WI38 (cell line): ENCODE measurements at regions not wholly inside any gene's neighbourhood (a gene's known extent, or its start where the extent isn't known, plus 50 kb on each side); places are given as distances from the start of the nearest gene placed in this dataset.

ENCODE experiments used
- H3K4me3 ChIP-seq: 2 replicates; pipeline ENCODE4 v1.5.1; 2011; ENCODE audit warnings: low read depth, mild to moderate bottlenecking, control low read depth, low read length
- TF ChIP-seq, protein P1 (sequence below): IDR thresholded peaks from 2 replicates; pipeline ENCODE4 v1.5.1; 2012; ENCODE audit warnings: low read depth, mild to moderate bottlenecking, control low read depth, low read length

DNA sequence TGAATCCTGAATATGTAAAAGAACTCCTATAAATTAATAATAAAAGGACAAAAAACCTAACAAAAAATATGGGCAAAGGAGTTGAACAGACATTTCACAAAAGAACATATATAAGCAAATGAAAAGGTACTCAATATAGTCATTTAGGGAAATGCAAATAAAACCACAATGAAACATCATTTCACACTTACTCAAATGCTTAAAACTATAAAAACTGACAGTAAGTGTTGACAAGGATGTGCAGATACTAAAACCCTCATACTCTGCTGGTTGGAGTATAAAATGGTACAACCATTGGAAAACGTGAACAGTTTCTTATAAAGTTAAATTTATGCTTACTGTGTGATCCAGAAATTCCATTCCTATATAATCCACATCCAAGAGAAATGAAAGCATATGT lies 247.1 kb downstream of the GXYLT1 start:
- TF ChIP-seq, protein P1, sequence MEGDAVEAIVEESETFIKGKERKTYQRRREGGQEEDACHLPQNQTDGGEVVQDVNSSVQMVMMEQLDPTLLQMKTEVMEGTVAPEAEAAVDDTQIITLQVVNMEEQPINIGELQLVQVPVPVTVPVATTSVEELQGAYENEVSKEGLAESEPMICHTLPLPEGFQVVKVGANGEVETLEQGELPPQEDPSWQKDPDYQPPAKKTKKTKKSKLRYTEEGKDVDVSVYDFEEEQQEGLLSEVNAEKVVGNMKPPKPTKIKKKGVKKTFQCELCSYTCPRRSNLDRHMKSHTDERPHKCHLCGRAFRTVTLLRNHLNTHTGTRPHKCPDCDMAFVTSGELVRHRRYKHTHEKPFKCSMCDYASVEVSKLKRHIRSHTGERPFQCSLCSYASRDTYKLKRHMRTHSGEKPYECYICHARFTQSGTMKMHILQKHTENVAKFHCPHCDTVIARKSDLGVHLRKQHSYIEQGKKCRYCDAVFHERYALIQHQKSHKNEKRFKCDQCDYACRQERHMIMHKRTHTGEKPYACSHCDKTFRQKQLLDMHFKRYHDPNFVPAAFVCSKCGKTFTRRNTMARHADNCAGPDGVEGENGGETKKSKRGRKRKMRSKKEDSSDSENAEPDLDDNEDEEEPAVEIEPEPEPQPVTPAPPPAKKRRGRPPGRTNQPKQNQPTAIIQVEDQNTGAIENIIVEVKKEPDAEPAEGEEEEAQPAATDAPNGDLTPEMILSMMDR, result no peak
- no peak overlapping the region for H3K4me3 ChIP-seq

- TF ChIP-seq, protein P1, result no peak
- no peak overlapping the region for H3K4me3 ChIP-seq
These were observed 251.2 kb downstream of the GXYLT1 start for GRCh38 chr12:41893491-41893890.

GRCh38 chr12:41892302-41892701 lies 252.4 kb downstream of the GXYLT1 start:
- H3K4me3 ChIP-seq, result no peak overlapping the region
- TF ChIP-seq, protein P1, result no peak

GRCh38 chr12:41891226-41891625 lies 253.4 kb downstream of the GXYLT1 start:
- TF ChIP-seq, protein P1, result no peak
- H3K4me3 ChIP-seq, result no peak overlapping the region

GRCh38 chr12:41888285-41888684 lies 256.4 kb downstream of the GXYLT1 start:
- TF ChIP-seq, protein P1, result no peak
- no peak overlapping the region for H3K4me3 ChIP-seq

GRCh38 chr12:41881891-41882805 lies 262.5 kb downstream of the GXYLT1 start:
- H3K4me3 ChIP-seq, result no peak overlapping the region
- TF ChIP-seq, protein P1, result no peak

DNA sequence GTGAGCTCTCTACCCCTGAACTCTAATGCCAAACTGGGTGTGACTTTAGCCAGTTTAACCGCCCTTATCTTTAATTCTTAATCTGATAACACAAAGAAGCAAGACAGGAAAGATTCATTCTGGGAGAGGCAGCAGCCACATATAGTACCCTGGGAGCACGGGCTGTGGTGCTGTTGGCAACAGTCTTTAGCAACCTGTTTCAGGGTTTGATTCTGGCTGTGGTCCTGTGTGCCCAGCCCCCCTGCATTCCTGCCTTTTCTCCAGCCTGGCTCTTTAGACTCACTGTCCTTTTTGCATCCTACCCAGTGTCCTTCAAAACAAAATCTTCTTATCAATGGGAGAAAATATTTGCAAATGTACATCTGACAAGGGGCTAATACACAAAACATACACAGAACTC lies 275.2 kb downstream of the GXYLT1 start:
- no peak overlapping the region for H3K4me3 ChIP-seq
- TF ChIP-seq, protein P1, result no peak
